ENCODE measurements at regions not wholly inside any gene's neighbourhood (a gene's known extent, or its start where the extent isn't known, plus 50 kb on each side); places are given as distances from the start of the nearest gene placed in this dataset.
A peak's percentile ranks its signal among the peaks of the same experiment; 100 is the strongest.
"Not testable (repeated sequence)": the region's sequence is repeated elsewhere in the genome, so short reads cannot be mapped to it uniquely, and the experiment has no call there.

DNA sequence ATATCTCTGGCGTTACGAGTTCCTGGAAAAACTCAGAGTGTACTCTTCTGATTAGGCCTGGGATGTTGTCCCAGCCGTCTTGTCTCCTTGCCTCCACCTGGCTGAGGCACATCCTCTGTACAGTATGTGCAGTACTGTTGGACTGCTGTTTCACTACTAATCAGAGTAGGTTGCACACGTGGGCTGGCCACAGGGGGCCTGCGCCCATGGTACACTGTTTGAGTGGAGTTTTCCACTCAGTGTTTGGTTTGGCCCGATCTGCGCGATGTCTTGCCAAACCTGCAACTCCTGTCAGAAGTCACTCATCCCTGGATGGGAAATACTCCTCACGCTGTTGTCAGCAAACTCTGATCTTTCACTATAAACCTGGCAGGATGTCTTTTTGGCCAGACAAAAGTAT lies 189.6 kb upstream of the CSNK1A1L start:
- DNase-seq (ENCODE audit: low read depth) = no peak

DNA sequence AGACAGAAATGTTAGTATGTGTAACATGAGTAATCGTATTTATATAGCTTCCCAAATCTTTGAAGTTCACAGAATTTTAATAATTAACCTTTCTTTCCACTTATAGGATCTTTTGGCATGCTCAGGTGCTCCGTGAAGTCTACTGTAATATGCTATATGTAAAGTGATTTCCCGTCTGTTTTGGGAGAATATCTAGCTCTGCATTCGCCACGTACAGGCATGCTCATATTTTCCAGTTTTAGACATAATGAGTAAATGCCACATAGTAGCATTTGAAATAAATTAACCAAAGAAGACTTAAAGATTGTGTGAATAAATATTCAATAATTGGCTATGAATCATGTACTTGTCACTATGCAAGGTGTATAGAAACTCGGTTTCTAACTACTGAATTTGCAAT lies 189.0 kb upstream of the CSNK1A1L start:
- no peak for DNase-seq (ENCODE audit: low read depth)

DNA sequence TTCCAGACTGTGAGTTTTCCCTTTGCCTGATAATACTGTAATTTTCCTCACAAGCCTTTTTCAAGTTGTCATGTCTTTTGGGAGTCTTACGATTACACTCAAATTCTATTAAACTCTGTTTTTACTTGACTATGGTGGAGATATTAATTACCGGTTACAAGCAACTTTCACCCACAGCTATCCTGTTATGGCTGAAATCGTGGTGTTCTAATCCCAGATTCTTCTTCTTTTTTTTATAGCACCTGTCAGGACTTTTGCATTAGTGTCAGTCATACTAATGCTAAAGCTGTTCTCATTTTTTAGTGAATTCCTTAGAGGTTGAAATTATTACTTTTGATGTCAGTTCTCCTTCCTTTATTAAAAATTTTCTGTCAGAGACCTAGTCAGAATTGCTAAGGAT lies 187.8 kb upstream of the CSNK1A1L start:
- DNase-seq (ENCODE audit: low read depth) = no peak

DNA sequence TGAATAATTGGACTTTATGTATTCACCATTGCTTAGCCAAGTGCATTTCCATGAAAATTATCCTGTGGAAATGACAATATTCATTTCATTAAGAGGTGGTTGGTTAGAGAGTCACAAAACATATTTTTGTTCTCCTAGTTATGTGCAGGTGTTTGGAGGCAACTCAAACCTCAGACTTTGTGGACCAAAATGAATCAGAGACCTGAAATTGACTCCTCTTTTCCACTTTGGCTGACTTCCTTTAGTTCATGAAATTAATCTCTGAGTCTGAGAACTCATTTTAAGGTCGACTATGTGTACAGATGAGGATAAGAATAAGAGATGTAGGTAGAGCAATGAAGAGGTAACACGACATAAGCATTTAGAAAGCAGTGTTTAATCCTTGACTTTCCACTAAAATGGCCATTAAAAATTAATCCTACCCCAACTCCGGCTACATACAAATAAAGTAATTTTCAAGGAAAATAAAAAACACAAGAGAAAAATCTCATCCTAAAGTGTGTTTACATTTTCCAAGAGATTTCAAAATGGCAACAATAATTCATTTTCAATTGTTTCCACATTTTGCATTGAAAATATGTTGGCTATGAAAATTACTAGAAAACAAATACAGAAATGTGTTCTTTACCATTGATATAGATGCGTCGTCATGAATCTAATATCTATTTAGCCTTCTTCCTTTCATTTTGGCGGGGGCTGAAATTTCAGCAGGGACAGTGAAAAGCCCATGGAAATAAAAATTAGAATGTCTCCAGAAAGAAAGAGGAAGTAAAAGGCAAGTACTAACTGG lies 185.4 kb upstream of the CSNK1A1L start:
- DNase-seq (ENCODE audit: low read depth) = no peak

DNA sequence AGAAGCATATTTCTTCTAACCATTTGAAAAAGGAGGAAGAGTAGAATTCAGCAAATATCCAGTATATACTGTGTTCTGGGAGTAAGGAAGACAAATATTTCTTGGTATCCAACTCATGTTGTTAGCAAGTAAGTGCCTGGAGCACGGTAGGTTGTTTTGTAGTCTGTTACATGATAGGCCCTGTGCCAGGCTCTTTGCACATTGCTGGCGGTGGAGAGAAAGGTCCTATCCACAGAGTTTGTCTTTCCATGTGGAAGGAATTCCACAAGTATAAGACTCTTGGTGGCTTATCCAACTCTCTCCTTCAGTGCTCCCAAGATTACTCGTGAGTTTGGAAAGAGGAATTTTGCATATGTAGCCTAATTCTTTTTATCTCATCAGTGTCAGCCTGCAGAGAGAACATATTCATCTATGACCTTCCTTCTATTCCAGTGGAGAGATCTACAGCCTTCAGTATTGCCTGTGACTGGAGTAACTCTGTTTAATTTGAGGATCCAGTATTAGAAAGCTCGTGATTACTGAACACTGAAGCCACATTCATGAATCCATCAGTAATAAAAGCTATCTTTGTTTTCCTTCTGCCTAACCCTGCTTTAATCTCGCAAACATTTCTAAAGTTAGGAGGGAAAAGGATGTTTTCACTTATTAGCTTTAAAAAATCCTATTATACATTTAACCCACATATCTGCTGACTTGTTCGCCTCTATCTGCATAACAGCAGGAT lies 183.9 kb upstream of the CSNK1A1L start:
- no peak for DNase-seq (ENCODE audit: low read depth)

DNA sequence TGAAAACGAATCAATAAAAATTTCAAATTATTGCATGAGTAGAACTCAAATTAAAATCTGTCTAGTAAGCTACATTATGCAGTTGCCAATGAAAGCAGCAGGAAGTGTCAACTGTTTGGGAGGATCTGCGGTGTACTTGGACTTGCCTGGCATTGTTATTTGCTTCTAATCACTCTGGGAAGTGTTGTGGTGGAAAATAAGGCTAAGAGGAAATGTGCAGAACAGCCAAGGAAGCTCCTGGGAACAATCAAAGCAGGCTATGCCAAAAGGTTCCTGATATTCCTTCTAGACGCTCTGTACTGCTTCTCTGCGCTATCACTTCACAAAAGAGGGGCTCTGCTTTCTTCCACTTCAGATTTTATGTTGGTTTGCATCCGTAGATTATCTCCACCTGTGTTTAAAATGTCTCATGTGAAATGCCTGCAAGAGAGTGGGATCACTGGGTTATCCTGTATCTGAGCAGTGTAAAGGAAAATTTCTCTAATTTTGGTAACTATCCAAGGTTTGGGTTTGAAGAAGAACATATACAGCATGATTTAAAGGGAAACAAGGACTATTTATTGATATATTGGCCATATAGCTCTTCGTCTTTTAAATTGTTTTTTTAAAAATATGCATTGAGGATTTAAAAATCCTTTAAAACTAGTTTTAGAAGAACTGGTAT lies 182.7 kb upstream of the CSNK1A1L start:
- no peak for DNase-seq (ENCODE audit: low read depth)

DNA sequence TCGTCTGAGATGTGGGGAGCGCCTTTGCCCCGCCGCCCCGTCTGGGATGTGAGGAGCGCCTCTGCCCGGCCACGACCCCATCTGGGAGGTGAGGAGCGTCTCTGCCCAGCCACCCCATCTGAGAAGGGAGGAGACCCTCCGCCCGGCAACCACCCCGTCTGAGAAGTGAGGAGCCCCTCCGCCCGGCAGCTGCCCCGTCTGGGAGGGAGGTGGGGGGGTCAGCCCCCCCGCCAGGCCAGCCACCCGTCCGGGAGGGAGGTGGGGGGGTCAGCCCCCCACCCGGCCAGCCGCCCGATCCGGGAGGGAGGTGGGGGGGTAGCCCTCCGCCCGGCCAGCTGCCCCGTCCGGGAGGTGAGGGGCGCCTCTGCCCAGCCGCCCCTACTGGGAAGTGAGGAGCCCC lies 174.8 kb upstream of the CSNK1A1L start:
- DNase-seq (ENCODE audit: low read depth) = not testable (repeated sequence)

DNA sequence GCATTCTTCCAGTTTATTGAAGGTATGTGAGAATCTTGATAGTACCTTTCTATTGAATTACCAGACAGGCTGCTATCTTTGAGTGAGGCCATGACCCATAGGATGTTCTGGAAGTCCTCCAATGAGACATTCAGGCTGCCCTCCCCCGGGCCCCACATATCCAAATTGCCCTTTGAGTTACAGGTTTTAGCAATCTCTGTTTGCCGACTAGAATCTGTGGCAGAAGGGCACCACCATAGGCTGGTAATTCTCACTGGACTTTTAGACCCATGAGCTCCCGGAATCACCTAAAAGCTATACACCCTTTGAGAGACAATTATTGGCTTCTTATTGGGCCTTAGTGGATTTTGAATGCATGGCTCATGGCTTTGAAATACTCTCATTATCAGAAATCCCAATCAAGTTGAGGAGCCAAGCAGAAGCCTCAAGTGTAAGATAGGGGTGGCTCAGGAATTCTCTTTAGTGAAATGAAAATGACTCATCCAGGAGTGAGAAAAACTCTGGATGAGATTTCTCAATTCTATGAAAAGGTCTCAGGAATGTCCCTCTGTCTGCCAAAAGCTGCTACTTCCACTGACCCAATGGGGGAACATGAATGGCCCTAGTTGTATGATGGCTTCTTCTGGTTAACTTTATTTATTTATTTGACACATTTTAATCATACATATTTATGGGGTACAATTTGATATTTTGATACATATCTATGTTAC lies 172.1 kb upstream of the CSNK1A1L start:
- DNase-seq (ENCODE audit: low read depth) = peak; percentile 27

DNA sequence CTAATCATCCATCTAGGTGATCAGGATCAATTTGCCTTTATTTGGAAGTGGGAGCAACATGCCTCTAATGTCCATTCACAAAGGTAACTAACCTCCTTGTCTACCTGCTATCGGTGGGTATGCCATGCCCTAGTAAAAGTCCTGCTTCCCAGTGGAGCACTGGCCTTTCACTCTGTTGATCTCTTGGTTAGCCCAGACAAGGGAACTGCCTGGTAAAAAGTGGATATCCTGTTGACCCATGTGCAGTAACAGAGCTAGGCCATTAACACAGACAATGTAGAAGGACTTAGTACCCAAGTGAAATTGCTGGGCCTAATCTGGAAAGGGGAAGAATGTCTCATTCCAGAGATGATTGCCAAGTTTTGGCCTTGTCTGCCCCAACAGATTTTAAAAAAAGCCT lies 171.5 kb upstream of the CSNK1A1L start:
- DNase-seq (ENCODE audit: low read depth) = no peak

DNA sequence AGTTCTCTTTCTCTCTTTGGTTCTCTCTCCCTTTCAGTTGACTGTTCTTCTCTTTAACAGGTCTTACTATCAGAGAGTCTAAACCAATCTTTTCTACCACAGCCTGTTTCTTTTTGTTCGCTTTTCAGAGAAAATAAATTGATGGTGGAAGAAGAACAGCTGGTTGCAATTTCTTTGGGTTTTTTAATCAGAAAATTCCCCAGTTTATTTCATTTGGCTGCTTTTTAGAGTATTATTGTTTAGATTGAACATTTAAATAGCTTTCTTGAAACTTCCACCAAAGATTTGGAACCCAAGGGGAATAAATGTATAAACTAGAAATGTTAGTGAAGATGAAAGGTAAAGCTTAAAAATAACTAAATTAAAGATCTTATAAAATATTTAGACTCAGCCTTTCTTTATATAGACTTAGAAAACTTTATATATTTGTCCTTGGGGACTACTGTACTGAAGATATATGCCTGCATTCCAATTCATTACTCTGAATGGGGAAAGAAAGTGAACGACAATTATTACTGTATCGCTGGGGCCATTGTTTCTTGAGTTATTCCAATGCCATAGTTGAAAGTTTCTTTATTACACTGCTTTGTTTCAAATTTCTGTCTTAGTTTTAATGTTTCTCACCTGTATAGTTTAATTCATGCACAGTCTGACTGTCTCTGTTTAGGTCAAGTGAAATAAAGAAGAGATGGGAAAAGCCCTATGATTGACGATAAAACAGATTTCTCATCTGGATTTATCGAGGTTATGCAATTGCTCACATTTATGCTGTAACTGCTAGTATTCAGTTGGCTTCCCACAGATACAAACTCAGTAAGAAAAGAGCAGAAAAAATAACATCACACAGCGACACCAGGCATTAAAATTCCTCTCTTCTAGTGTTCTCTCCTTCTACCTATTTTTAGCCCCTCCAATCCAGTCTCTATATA lies 169.4 kb upstream of the CSNK1A1L start:
- no peak for DNase-seq (ENCODE audit: low read depth)

DNA sequence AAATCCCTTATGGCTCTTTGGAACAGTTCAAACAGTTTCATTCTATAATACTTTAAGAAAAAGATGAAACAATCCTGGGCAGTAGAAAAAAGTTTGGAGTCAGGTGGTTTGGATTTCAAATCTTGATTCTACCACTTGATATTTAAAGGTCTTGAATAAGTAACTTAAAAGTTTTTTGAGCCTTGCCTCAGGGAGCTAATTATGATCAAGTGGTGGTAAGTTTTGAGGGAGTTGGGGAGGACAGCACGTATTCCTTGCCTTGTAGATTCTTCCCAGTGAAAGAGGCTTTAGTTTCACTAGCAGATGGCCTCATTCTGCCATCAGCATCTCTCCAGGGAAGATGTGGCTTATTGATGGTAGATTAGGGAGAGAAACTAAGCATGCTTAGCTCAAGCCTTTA lies 168.4 kb upstream of the CSNK1A1L start:
- DNase-seq (ENCODE audit: low read depth) = no peak

DNA sequence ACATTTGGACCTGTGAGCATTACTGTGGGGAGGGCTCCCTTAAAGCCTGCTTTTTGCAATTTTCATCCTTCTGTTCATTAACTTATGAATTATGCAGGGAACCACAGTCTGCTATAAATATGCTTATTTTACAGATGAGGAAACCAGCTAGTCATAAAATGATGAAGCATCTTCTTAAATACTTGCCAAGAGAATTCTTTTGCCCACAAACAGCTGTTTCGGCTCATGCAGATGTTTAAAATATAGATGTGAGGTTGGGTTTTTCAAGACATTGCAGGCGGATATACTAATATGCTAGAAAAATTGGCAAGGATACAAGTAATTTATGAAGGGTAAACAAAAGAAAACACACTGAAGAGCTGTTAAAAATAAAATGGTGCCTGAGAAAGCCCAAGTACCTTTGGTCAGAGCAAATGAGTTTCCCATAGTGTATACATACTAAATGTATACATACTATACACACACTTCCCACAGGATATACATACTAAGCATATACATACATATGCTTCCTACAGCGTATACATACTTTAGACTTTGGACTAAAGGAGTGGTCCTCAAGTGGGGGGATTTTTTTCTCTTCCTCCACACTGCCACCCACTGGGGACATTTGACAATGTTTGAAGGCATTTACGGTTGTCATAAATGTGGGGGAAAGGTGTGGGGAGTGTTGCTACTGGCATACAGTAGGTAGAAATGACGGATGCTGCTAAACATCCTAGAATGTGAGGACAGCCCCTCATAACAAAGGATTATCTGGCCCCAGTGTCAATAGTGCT lies 164.9 kb upstream of the CSNK1A1L start:
- DNase-seq (ENCODE audit: low read depth) = no peak

DNA sequence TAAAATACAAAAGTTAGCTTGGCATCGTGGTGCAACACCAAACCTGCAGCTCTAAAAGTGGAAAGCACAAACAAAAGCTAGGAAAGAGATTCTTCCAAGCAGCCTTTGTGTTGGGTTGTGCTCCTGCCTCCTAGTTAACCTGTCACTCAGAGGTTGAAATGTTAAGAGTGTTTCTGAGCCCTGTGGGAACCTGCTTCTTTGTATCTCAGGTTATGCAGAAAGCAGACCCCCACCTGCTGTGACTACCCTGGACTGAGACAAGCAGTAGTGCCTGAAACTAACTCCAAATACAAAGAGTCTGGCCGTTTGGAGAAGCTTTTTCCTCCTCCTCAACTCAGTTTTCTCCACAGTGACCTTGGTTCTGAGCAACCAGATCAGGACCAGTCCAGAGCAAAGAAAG lies 158.4 kb upstream of the CSNK1A1L start:
- no peak for DNase-seq (ENCODE audit: low read depth)

DNA sequence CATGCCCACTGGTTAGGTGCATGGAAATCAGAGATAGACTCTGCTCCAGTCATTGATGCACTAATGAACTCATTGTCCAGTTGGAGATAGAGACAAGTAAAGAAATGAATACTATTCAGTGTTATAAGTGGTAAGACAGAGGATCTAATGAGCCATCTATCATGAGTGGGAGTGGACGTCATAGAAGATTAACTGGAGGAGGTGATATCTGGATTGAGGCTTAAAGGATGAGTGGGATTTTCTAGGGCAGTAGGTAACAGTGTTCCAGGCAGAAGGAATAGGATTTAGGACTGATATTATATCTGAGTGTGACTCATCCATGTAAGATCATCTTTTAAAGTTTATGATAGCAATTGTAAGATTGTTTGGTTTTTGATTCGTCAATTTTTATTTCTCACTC lies 152.2 kb upstream of the CSNK1A1L start:
- no peak for DNase-seq (ENCODE audit: low read depth)

DNA sequence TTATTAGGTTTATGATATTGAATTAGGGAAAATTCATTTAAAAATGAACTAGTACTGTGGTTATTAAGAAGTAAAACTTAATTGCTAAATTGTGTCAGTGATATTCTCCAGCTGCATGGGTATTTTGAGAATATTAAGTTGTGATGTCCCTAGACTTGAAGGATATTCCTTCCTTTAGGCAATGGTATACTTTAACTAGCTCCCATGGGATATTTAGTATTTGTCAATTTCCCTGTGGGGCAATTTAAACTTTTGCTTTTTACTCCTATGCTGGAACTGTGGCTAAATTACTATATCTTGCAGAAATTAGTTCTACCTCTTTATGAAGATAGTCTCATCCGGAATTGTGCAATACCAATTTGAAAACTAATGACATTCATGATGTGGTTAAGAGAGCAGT lies 151.6 kb upstream of the CSNK1A1L start:
- no peak for DNase-seq (ENCODE audit: low read depth)

DNA sequence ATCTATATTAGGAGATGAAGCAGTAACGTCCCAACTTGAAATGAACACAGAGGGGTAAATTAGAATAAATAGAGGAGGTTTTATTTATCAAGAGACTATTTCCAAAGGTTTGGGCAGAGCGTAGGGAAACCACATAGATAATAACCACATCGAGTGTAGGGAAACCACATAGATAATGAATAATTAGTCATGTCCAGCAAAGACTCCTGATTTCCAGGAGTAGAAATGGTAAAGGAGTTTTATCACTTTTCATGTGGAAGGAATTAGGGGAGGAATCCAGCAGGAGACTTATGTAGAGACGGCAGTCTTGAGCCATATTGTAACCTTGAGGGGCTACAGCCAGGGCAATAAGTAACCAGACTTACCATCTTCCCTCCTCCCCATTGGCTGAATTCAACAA lies 136.3 kb upstream of the CSNK1A1L start:
- DNase-seq (ENCODE audit: low read depth) = no peak

DNA sequence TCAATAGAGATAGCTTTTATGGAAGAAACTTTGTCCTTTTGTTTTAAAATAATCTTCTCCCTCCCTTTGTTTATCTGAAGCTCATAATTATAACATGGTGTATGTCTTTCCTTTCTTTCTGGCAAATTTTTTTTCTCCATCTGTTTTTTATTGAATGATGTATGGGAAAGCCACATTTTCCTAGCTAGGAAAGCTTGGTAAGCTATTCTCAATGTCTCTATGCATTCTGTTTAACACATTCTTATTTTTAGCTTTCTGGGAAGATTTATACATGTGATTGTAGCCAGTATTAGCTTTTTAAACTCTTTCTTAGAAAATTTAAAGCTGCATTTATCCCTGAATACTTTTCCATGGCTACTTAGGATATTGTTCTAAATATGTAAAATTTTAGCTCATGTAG lies 124.9 kb upstream of the CSNK1A1L start:
- no peak for DNase-seq (ENCODE audit: low read depth)

DNA sequence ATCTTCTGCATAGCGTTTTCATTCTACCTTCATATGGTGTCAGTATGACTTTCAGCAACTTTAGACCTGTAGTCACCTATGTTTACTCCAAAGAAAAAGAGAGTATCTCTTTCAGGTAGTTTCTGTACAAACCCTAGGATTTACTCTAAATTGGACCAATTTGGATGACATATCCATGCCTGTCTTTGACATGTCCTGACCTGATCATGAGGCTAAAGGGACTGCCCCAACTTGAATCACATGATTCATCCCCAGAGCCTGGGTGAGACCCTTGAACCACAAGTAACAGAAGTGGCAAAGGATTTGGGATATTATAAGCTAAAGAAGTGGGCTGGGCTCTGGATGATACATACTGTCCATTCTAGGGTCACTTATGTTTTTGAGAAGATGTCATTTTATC lies 124.5 kb upstream of the CSNK1A1L start:
- DNase-seq (ENCODE audit: low read depth) = no peak

DNA sequence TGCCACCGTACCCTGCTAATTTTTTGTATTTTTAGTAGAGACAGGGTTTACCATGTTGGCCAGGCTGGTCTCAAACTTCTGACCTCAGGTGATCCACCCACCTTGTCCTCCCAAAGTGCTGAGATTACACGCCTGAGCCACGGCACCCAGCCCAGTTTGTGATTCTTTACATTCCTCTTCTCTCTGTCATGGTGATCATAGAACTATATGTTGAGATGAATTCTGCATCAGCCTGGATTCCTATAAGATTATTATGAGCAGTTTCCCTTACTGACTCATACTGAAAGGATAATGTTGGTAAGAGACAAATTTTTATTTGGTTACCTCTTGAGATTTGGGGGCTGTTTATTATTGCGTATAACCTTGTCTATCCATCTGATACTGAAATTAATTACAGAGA lies 121.5 kb upstream of the CSNK1A1L start:
- DNase-seq (ENCODE audit: low read depth) = no peak

DNA sequence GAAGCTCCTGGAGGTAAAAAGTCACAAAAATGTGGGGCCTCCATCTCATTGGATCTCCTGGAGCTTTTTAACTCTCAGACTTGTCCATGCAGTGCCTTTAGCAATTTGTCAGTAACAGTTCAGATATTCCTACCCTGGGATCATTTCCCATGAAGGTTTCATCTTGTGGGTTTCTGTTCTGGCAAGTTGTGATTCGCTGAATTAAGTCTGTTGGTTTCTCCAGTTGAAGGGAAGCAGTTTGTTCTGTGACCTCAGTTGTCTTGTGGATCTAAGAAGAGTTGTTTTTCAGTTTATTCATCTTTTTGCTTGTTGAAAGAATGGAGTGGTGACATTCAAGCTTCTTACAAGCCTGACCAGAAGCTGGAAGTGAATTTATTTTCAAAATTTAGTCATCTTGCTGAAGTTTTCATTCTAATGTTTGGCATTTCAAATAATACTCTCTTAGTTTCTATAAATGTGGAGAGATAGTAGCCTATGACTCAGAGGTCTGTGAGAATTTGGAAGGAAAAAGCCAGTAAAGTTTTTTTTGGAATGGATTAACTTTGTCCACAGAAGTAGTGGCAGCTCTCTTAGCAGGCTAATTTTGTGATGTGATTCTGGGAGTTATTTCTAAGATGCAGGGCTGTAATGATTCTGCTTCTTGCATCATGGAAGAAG lies 120.1 kb upstream of the CSNK1A1L start:
- peak; percentile 49 for DNase-seq (ENCODE audit: low read depth)

All from GM04503 (cell line).